ENCODE measurements at regions not wholly inside any gene's neighbourhood (a gene's known extent, or its start where the extent isn't known, plus 50 kb on each side); places are given as distances from the start of the nearest gene placed in this dataset.

- peak; percentile 21 for DNase-seq (ENCODE audit: low read depth)
Observed at GRCh38 chr11:110921742-110922521, 209.7 kb upstream of the ARHGAP20 start.

GRCh38 chr11:110919241-110919922 lies 207.1 kb upstream of the ARHGAP20 start:
- DNase-seq (ENCODE audit: low read depth) = no peak

- DNase-seq (ENCODE audit: low read depth) = no peak
Observed at GRCh38 chr11:110918351-110918750, 206.1 kb upstream of the ARHGAP20 start.

GRCh38 chr11:110912437-110912836 lies 200.2 kb upstream of the ARHGAP20 start:
- DNase-seq (ENCODE audit: low read depth) = no peak

- DNase-seq (ENCODE audit: low read depth) = no peak
Observed at GRCh38 chr11:110910384-110910783, 198.1 kb upstream of the ARHGAP20 start.

- no peak for DNase-seq (ENCODE audit: low read depth)
Observed at GRCh38 chr11:110909336-110909735, 197.1 kb upstream of the ARHGAP20 start.

GRCh38 chr11:110908401-110909105 lies 196.3 kb upstream of the ARHGAP20 start:
- DNase-seq (ENCODE audit: low read depth) = peak; percentile 87

- DNase-seq (ENCODE audit: low read depth) = peak; percentile 75
Observed at GRCh38 chr11:110907629-110908028, 195.4 kb upstream of the ARHGAP20 start.

GRCh38 chr11:110903830-110904229 lies 191.6 kb upstream of the ARHGAP20 start:
- DNase-seq (ENCODE audit: low read depth) = no peak

- no peak for DNase-seq (ENCODE audit: low read depth)
Observed at GRCh38 chr11:110903378-110903777, 191.1 kb upstream of the ARHGAP20 start.

GRCh38 chr11:110901441-110901840 lies 189.2 kb upstream of the ARHGAP20 start:
- no peak for DNase-seq (ENCODE audit: low read depth)

- DNase-seq (ENCODE audit: low read depth) = no peak
Observed at GRCh38 chr11:110900426-110900825, 188.2 kb upstream of the ARHGAP20 start.

- peak; percentile 43 for DNase-seq (ENCODE audit: low read depth)
Observed at GRCh38 chr11:110897035-110897434, 184.8 kb upstream of the ARHGAP20 start.

- DNase-seq (ENCODE audit: low read depth) = peak; percentile 62
Observed at GRCh38 chr11:110896358-110896757, 184.1 kb upstream of the ARHGAP20 start.

- no peak for DNase-seq (ENCODE audit: low read depth)
Observed at GRCh38 chr11:110894224-110894623, 182.0 kb upstream of the ARHGAP20 start.

GRCh38 chr11:110892741-110893285 lies 180.6 kb upstream of the ARHGAP20 start:
- no peak for DNase-seq (ENCODE audit: low read depth)

- peak; percentile 66 for DNase-seq (ENCODE audit: low read depth)
Observed at GRCh38 chr11:110891411-110891810, 179.2 kb upstream of the ARHGAP20 start.

GRCh38 chr11:110890995-110891394 lies 178.8 kb upstream of the ARHGAP20 start:
- DNase-seq (ENCODE audit: low read depth) = no peak

- DNase-seq (ENCODE audit: low read depth) = no peak
Observed at GRCh38 chr11:110886288-110886970, 174.2 kb upstream of the ARHGAP20 start.

GRCh38 chr11:110883256-110883655 lies 171.0 kb upstream of the ARHGAP20 start:
- DNase-seq (ENCODE audit: low read depth) = peak; percentile 55

GRCh38 chr11:110878513-110878912 lies 166.3 kb upstream of the ARHGAP20 start:
- DNase-seq (ENCODE audit: low read depth) = peak; percentile 61

GRCh38 chr11:110874437-110875030 lies 162.3 kb upstream of the ARHGAP20 start:
- no peak for DNase-seq (ENCODE audit: low read depth)
